K562 (cell line): ENCODE measurements at regions not wholly inside any gene's neighbourhood (a gene's known extent, or its start where the extent isn't known, plus 50 kb on each side); places are given as distances from the start of the nearest gene placed in this dataset.

Source experiments
- CREB5 ChIP-seq: fragments of 250-450 bp; sonication (Bioruptor Pico); IDR thresholded peaks from 2 replicates; pipeline ENCODE4 v1.5.0; 2020; ENCODE audit warnings: mild to moderate bottlenecking
- HDAC3 ChIP-seq: fragments of 450-650 bp; IDR thresholded peaks from 2 replicates; pipeline ENCODE4 v1.6.1; 2018; ENCODE audit warnings: borderline replicate concordance, mild to moderate bottlenecking, moderate library complexity; ENCODE audit not compliant: partially characterized antibody
- KDM1A ChIP-seq, 2 experiments: fragments of 450-650 bp; IDR thresholded peaks; 2 replicates each; pipeline ENCODE4 v1.6.1; 2016; ENCODE audit warnings: mild to moderate bottlenecking in 2 of 2
- KHSRP ChIP-seq: fragments of 450-650 bp; IDR thresholded peaks from 2 replicates; pipeline ENCODE4 v1.6.1; 2017
- MYBL2 ChIP-seq, 2 experiments: fragments of 450-650 bp in 1 of 2; sonication (generic) in 1 of 2; formaldehyde crosslinking in 1 of 2; IDR thresholded peaks; 2 replicates each; pipeline versions ENCODE4 v1.6.1 to v1.8.1; 2017 to 2022; ENCODE audit warnings: borderline replicate concordance in 1 of 2, inconsistent platforms in 1 of 2, low read depth in 1 of 2, mild to moderate bottlenecking in 1 of 2, missing genetic modification reagents in 1 of 2, moderate library complexity in 1 of 2
- NFYB ChIP-seq: IDR thresholded peaks from 2 replicates; pipeline ENCODE4 v1.6.1; 2011; ENCODE audit warnings: mild to moderate bottlenecking, moderate library complexity; ENCODE audit not compliant: insufficient read length; ENCODE audit errors: extremely low read depth
- REST ChIP-seq, 2 experiments: fragments of 450-650 bp; formaldehyde crosslinking in 1 of 2; IDR thresholded peaks; 2 replicates each; pipeline versions ENCODE4 v1.4.0 to v1.6.1; 2014 to 2020; ENCODE audit warnings: mild to moderate bottlenecking in 2 of 2, borderline replicate concordance in 1 of 2, low read depth in 1 of 2
- TGIF2 ChIP-seq: sonication (generic); formaldehyde crosslinking; IDR thresholded peaks from 2 replicates; pipeline ENCODE4 v1.8.1; 2022; ENCODE audit warnings: mild to moderate bottlenecking, missing genetic modification reagents, moderate library complexity
- ZBTB49 ChIP-seq: sonication (generic); formaldehyde crosslinking; IDR thresholded peaks from 2 replicates; pipeline ENCODE4 v1.8.0; 2022; ENCODE audit warnings: missing genetic modification reagents, mild to moderate bottlenecking, borderline replicate concordance

- no peak for TF ChIP-seq NFYB
- TF ChIP-seq ZBTB49 = no peak
- TF ChIP-seq KHSRP = no peak
- TF ChIP-seq TGIF2 (CRISPR knock-in tag) = no peak
- no peak for TF ChIP-seq CREB5 (CRISPR knock-in tag)
- TF ChIP-seq MYBL2 (IDR thresholded peaks at IDR 0.05; ENCODE audit: low read depth) = no peak
- TF ChIP-seq MYBL2 (CRISPR knock-in tag; IDR thresholded peaks at IDR 0.05; ENCODE audit: borderline replicate concordance) = no peak
- TF ChIP-seq KDM1A (IDR thresholded peaks at IDR 0.05) = no peak
- no peak for TF ChIP-seq HDAC3
- TF ChIP-seq REST (IDR thresholded peaks at IDR 0.05; ENCODE audit: borderline replicate concordance) = no peak
- TF ChIP-seq REST (CRISPR knock-in tag; IDR thresholded peaks at IDR 0.05; ENCODE audit: low read depth) = no peak
Measured at GRCh38 chr3:98690876-98691275, 72.3 kb upstream of the ST3GAL6 start.
